ENCODE measurements at regions not wholly inside any gene's neighbourhood (a gene's known extent, or its start where the extent isn't known, plus 50 kb on each side); places are given as distances from the start of the nearest gene placed in this dataset.

DNA sequence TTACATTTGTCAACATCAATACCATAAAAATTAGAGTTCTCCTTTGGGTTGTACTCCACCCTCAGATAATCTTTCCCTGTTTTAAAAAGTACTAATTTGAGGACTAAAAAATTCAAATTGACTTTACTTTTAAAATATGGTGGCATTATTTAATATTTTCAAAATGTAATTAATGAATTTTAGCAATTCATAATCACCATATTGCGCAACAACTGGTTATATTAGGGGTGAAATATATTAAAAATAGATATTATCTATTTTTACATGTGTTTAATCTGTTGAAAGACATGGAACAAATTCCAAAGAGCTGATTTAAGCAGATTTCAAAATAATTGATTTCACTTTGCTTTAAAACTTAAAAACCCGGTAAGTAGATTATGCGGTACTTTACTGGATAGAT lies 236.6 kb upstream of the NOL4 start:
- no peak for TF ChIP-seq CTCF (conservative IDR thresholded peaks at IDR 0.05; ENCODE audit: low read length)
- no peak for TF ChIP-seq EZH2phosphoT487 (IDR thresholded peaks at IDR 0.05; ENCODE audit: borderline replicate concordance, low read depth, low read length)
